K562 (cell line): ENCODE measurements at regions not wholly inside any gene's neighbourhood (a gene's known extent, or its start where the extent isn't known, plus 50 kb on each side); places are given as distances from the start of the nearest gene placed in this dataset.

ENCODE experiments used
- ATAC-seq: fragments of 200-7000 bp; cut with Tn5 transposase; 3 replicates; pipeline ENCODE4 v1.9.1; 2020; ENCODE audit warnings: moderate library complexity
- BruUV-seq: library from RNA; stranded (reverse); fragments of 400-500 nt; replicated peaks from 2 replicates; lab custom pipeline; 2021; lab: Mats Ljungman, UMichigan
- CTCF ChIA-PET: fragments of 300-600 bp; formaldehyde crosslinking; extraction: SDS; loops from one replicate; lab custom pipeline; 2021; ENCODE audit warnings: low intra/inter-chr PET ratio; lab: Yijun Ruan, JAX
- POLR2A ChIA-PET: fragments of 300-600, 350-650 bp; sonication (Branson Sonifier 250); formaldehyde crosslinking; extraction: SDS; loops from one replicate; lab custom pipeline; 2021; ENCODE audit warnings: antibody characterized with exemption, inconsistent platforms; lab: Yijun Ruan, JAX
- DNase-seq, 4 experiments: peaks; one replicate each; pipeline versions ENCODE4 v3.0.0 to v3.0.0-alpha.2; 2011 to 2018; ENCODE audit warnings: low spot score in 3 of 4, mixed read lengths in 3 of 4; ENCODE audit errors: extremely low read depth in 1 of 4
- FAIRE-seq: peaks from 2 replicates; lab custom pipeline; 2011; peaks lifted over from hg19 to GRCh38; lab: Jason Lieb, UNC
- H2AFZ ChIP-seq: 2 replicates; pipeline ENCODE4 v1.6.0; 2011; ENCODE audit warnings: low read depth, low read length, control low read depth, inconsistent platforms
- H3K27ac ChIP-seq: fragments of 200-600 bp; 3 replicates; pipeline ENCODE4 v1.8.0; 2011; ENCODE audit warnings: low read depth, mild to moderate bottlenecking, control low read depth, inconsistent platforms, low read length, moderate library complexity, mixed read lengths; ENCODE audit errors: extremely low read depth
- H3K27me3 ChIP-seq, 2 experiments: fragments of 300-600 bp in 1 of 2; 2 replicates in 1 of 2; 3 replicates in 1 of 2; pipeline versions ENCODE4 v1.6.0 to v1.8.0; 2011; ENCODE audit warnings: inconsistent platforms in 2 of 2, low read length in 2 of 2, mild to moderate bottlenecking in 1 of 2, mixed read lengths in 1 of 2, moderate library complexity in 1 of 2; ENCODE audit not compliant: control insufficient read depth in 2 of 2, insufficient read depth in 2 of 2
- H3K36me3 ChIP-seq: fragments of 300-600 bp; 3 replicates; pipeline ENCODE4 v1.8.0; 2011; ENCODE audit warnings: mild to moderate bottlenecking, low read length, inconsistent platforms; ENCODE audit not compliant: control insufficient read depth, insufficient read depth
- H3K4me1 ChIP-seq, 2 experiments: fragments of 200-600 bp in 1 of 2; replicated peaks in 1 of 2; 2 replicates in 1 of 2; 3 replicates in 1 of 2; pipeline versions ENCODE4 v1.5.1 to v1.8.0; 2011; ENCODE audit warnings: inconsistent platforms in 2 of 2, low read length in 2 of 2, mild to moderate bottlenecking in 1 of 2, mixed read lengths in 1 of 2, moderate library complexity in 1 of 2; ENCODE audit not compliant: control insufficient read depth in 2 of 2, insufficient read depth in 2 of 2
- H3K4me2 ChIP-seq: 2 replicates; pipeline ENCODE4 v1.6.1; 2011; ENCODE audit warnings: low read length, control low read depth, inconsistent platforms, mixed read lengths; ENCODE audit not compliant: insufficient read depth
- H3K4me3 ChIP-seq: fragments of 200-600 bp; sonication (generic), shearing (Covaris generic); 2 replicates; pipeline ENCODE4 v1.5.1; 2016; ENCODE audit warnings: control low read depth, inconsistent platforms
- H3K79me2 ChIP-seq: fragments of 200-600 bp; 3 replicates; pipeline ENCODE4 v1.8.0; 2011; ENCODE audit warnings: low read length, inconsistent platforms; ENCODE audit not compliant: control insufficient read depth, insufficient read depth
- H3K9ac ChIP-seq, 2 experiments: 2 replicates each; pipeline versions ENCODE4 v1.6.0 to v1.6.1; 2011; ENCODE audit warnings: low read depth in 2 of 2, low read length in 2 of 2, control low read depth in 1 of 2, inconsistent platforms in 1 of 2, mild to moderate bottlenecking in 1 of 2, mixed read lengths in 1 of 2; ENCODE audit not compliant: insufficient read depth in 1 of 2
- H3K9me1 ChIP-seq: one replicate; pipeline ENCODE4 v1.6.0; 2011; ENCODE audit warnings: inconsistent platforms, mild to moderate bottlenecking, low read length, moderate library complexity; ENCODE audit not compliant: control insufficient read depth, insufficient read depth
- H3K9me3 ChIP-seq: replicated peaks from 2 replicates; pipeline ENCODE4 v1.5.1; 2011; ENCODE audit warnings: low read depth, low read length, inconsistent platforms; ENCODE audit not compliant: control insufficient read depth, insufficient read depth
- H4K20me1 ChIP-seq: replicated peaks from 2 replicates; pipeline ENCODE4 v1.6.1; 2011; ENCODE audit warnings: low read length, inconsistent platforms, mixed read lengths; ENCODE audit not compliant: control insufficient read depth, insufficient read depth
- CHD4 ChIP-seq: fragments of 200-600 bp; sonication (generic); IDR thresholded peaks from 3 replicates; pipeline ENCODE4 v1.6.1; 2012; ENCODE audit warnings: low read depth, mild to moderate bottlenecking, mixed read lengths, low read length, inconsistent platforms; ENCODE audit not compliant: insufficient read depth, insufficient replicate concordance, poor library complexity, severe bottlenecking
- POLR3G ChIP-seq: IDR thresholded peaks from 2 replicates; pipeline ENCODE4 v1.6.1; 2011; ENCODE audit not compliant: insufficient read length, insufficient replicate concordance; ENCODE audit errors: extremely low read depth
- SMARCE1 ChIP-seq: fragments of 450-650 bp; IDR thresholded peaks from 2 replicates; pipeline ENCODE4 v1.7.1; 2016; ENCODE audit warnings: mild to moderate bottlenecking
- ZNF785 ChIP-seq: fragments of 250-450 bp; sonication (Bioruptor Pico); IDR thresholded peaks from 2 replicates; pipeline ENCODE4 v1.4.0; 2020; ENCODE audit warnings: mild to moderate bottlenecking
- WGBS: fragments of 100-300 bp; shearing (Covaris generic); methylation state at CpG from one replicate; pipeline ENCODE4 v1.1.6; 2016; ENCODE audit warnings: low coverage, mixed read lengths; ENCODE audit not compliant: insufficient coverage; ENCODE audit errors: missing lambda C conversion rate; 5-methylcytosine and 5-hydroxymethylcytosine counted together
- in situ Hi-C: fragments of 300-500 bp; cut with MboI; formaldehyde crosslinking; loops from 4 replicates; pipeline ENCODE4 v1.15.0; 2018; ENCODE audit warnings: inconsistent platforms, mixed read lengths
- intact Hi-C: fragments of 100-400 bp; cut with micrococcal nuclease; formaldehyde crosslinking; loops from 2 replicates; pipeline ENCODE4 v1.14.2; 2022
- TF ChIP-seq, protein P1 (sequence below): fragments of 450-650 bp; formaldehyde crosslinking; IDR thresholded peaks from 2 replicates; pipeline ENCODE4 v1.4.0; 2020; ENCODE audit warnings: mild to moderate bottlenecking, mixed read lengths
- TF ChIP-seq, protein P2 (sequence below): fragments of 150-350 bp; conservative IDR thresholded peaks from 2 replicates; pipeline ENCODE4 v1.6.1; 2014; ENCODE audit warnings: low read length
- TF ChIP-seq, protein P3 (sequence below): fragments of 250-450 bp; sonication (Bioruptor Pico); IDR thresholded peaks from 2 replicates; pipeline ENCODE4 v1.4.0; 2020; ENCODE audit warnings: borderline replicate concordance

DNA sequence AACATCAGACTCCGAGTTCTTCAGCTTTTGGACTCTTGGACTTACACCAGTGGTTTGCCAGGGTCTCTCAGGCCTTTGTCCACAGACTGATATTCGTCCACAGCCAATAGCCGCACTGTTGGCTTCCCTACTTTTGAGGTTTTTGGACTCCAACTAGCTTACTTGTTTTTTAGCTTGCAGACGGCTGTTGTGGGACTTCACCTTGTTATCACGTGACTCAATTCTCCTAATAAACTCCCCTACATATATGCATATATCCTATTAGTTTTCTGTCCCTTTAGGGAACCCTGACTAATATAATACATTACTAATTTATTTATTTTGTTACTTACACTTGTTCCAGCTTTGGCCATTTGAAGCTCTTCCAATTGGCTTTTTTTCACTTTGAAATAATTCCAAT lies 311.3 kb downstream of the BMP2 start:
- DNase-seq = no peak
- no TSS peak for BruUV-seq
- WGBS = 0% methylated on average over 5 of the region's 5 CpGs
- in situ Hi-C loops (no loop called here), intact Hi-C loops (no loop called here)
- Histone ChIP-seq H3K79me2 (no peaks in the 10 kb centered on the region), H2AFZ (no peak overlapping the region), H3K27ac (no peak overlapping the region), H3K4me2 (no peak overlapping the region), H3K4me3 (no peak overlapping the region), H3K4me1 (no peaks in the 10 kb centered on the region), H3K36me3 (no peaks in the 10 kb centered on the region), H3K27me3 (no peaks in the 10 kb centered on the region), H4K20me1 (no peaks in the 10 kb centered on the region)
- CTCF ChIA-PET = no interaction called here
- TF ChIP-seq SMARCE1 = no peak
- TF ChIP-seq, protein P1, sequence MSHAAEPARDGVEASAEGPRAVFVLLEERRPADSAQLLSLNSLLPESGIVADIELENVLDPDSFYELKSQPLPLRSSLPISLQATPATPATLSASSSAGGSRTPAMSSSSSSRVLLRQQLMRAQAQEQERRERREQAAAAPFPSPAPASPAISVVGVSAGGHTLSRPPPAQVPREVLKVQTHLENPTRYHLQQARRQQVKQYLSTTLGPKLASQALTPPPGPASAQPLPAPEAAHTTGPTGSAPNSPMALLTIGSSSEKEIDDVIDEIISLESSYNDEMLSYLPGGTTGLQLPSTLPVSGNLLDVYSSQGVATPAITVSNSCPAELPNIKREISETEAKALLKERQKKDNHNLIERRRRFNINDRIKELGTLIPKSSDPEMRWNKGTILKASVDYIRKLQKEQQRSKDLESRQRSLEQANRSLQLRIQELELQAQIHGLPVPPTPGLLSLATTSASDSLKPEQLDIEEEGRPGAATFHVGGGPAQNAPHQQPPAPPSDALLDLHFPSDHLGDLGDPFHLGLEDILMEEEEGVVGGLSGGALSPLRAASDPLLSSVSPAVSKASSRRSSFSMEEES (CRISPR knock-in tag) = peak; percentile 72
- no peak for TF ChIP-seq ZNF785
- TF ChIP-seq, all 486 proteins: peak for 1
- no peaks in the 10 kb centered on the region for H3K9me1 ChIP-seq
- ATAC-seq = no peak
- POLR2A ChIA-PET = no interaction called here
- no peaks in the 10 kb centered on the region; the same call in 1 of the 2 replicates for H3K9me3 ChIP-seq
- FAIRE-seq = no peak
- H3K9ac ChIP-seq = no peak overlapping the region

DNA sequence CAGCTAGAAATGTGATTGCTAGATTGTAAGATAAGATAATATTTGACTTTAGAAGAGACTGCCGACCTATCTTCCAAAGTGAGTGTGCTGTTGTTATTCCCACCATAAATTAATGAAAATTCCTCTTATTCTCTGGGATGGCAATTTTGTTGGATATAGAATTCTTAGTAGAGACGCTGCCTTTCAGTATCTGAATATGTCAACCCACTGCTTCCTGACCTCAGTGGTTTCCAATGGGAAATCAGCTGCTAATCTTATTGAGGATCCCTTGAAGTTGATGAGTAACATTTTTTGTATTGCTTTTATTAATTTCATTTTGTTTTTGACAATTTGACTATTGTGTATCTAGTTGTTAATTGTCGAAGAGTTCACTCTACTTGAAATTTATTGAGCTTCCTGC lies 313.0 kb downstream of the BMP2 start:
- 3% methylated on average over 3 of the region's 3 CpGs for WGBS
- H3K4me3 ChIP-seq = no peak overlapping the region
- H3K4me1 ChIP-seq = no peaks in the 10 kb centered on the region
- H3K27ac ChIP-seq = no peak overlapping the region
- DNase-seq (no peak), FAIRE-seq (no peak), ATAC-seq (no peak)
- H2AFZ ChIP-seq = no peak overlapping the region
- no peaks in the 10 kb centered on the region for H3K9me1 ChIP-seq
- no peaks in the 10 kb centered on the region for H3K27me3 ChIP-seq
- CTCF ChIA-PET = no interaction called here
- no peak overlapping the region for H3K9ac ChIP-seq
- no peaks in the 10 kb centered on the region for H3K36me3 ChIP-seq
- in situ Hi-C loops (no loop called here), intact Hi-C loops (no loop called here)
- BruUV-seq = no TSS peak
- no peaks in the 10 kb centered on the region for H3K79me2 ChIP-seq
- no peak overlapping the region for H3K4me2 ChIP-seq
- H3K9me3 ChIP-seq = no peaks in the 10 kb centered on the region; the same call in 1 of the 2 replicates
- POLR2A ChIA-PET = no interaction called here
- H4K20me1 ChIP-seq = no peaks in the 10 kb centered on the region
- TF ChIP-seq, protein P2, sequence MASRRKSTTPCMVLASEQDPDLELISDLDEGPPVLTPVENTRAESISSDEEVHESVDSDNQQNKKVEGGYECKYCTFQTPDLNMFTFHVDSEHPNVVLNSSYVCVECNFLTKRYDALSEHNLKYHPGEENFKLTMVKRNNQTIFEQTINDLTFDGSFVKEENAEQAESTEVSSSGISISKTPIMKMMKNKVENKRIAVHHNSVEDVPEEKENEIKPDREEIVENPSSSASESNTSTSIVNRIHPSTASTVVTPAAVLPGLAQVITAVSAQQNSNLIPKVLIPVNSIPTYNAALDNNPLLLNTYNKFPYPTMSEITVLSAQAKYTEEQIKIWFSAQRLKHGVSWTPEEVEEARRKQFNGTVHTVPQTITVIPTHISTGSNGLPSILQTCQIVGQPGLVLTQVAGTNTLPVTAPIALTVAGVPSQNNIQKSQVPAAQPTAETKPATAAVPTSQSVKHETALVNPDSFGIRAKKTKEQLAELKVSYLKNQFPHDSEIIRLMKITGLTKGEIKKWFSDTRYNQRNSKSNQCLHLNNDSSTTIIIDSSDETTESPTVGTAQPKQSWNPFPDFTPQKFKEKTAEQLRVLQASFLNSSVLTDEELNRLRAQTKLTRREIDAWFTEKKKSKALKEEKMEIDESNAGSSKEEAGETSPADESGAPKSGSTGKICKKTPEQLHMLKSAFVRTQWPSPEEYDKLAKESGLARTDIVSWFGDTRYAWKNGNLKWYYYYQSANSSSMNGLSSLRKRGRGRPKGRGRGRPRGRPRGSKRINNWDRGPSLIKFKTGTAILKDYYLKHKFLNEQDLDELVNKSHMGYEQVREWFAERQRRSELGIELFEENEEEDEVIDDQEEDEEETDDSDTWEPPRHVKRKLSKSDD = no peak
- TF ChIP-seq, protein P3, sequence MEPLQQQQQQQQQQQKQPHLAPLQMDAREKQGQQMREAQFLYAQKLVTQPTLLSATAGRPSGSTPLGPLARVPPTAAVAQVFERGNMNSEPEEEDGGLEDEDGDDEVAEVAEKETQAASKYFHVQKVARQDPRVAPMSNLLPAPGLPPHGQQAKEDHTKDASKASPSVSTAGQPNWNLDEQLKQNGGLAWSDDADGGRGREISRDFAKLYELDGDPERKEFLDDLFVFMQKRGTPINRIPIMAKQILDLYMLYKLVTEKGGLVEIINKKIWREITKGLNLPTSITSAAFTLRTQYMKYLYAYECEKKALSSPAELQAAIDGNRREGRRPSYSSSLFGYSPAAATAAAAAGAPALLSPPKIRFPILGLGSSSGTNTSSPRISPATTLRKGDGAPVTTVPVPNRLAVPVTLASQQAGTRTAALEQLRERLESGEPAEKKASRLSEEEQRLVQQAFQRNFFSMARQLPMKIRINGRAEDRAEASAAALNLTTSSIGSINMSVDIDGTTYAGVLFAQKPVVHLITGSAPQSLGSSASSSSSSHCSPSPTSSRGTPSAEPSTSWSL = no peak
- TF ChIP-seq CHD4 = no peak
- no peak for TF ChIP-seq POLR3G
